HEK293 (cell line): ENCODE measurements at regions not wholly inside any gene's neighbourhood (a gene's known extent, or its start where the extent isn't known, plus 50 kb on each side); places are given as distances from the start of the nearest gene placed in this dataset.

ENCODE experiments used
- CTCF ChIA-PET: fragments of 350-600 bp; formaldehyde crosslinking; extraction: SDS; loops from one replicate; lab custom pipeline; 2021; ENCODE audit warnings: antibody characterized with exemption; lab: Yijun Ruan, JAX
- POLR2A ChIA-PET: fragments of 300-600 bp; formaldehyde crosslinking; extraction: SDS; loops from one replicate; lab custom pipeline; 2020; ENCODE audit warnings: antibody characterized with exemption, inconsistent platforms; lab: Yijun Ruan, JAX
- H3K27ac ChIP-seq: fragments of 200-500 bp; sonication (Bioruptor generic); 2 replicates; pipeline ENCODE4 v1.5.1; 2014; ENCODE audit warnings: low read depth, low read length, control low read depth, inconsistent platforms; ENCODE audit errors: extremely low read depth
- H3K36me3 ChIP-seq, 2 experiments: fragments of 200-500 bp in 1 of 2; sonication (Bioruptor generic) in 1 of 2; 1 replicate in 1 of 2; 2 replicates in 1 of 2; pipeline ENCODE4 v1.5.1; 2014 to 2017; ENCODE audit warnings: inconsistent platforms in 2 of 2, low read length in 2 of 2; ENCODE audit not compliant: control insufficient read depth in 2 of 2, insufficient read depth in 1 of 2
- H3K4me1 ChIP-seq: fragments of 200-500 bp; sonication (Bioruptor generic); 2 replicates; pipeline ENCODE4 v1.5.1; 2014; ENCODE audit warnings: mild to moderate bottlenecking, low read length, inconsistent platforms; ENCODE audit not compliant: control insufficient read depth, insufficient read depth
- H3K4me3 ChIP-seq: 2 replicates; pipeline ENCODE4 v1.5.1; 2011; ENCODE audit warnings: low read depth, mild to moderate bottlenecking, control low read depth, low read length, moderate library complexity
- H3K9me3 ChIP-seq: fragments of 200-500 bp; sonication (Bioruptor generic); 2 replicates; pipeline ENCODE4 v1.5.1; 2014; ENCODE audit warnings: low read depth, low read length, inconsistent platforms; ENCODE audit not compliant: control insufficient read depth, insufficient read depth
- GLIS2 ChIP-seq: fragments of 450-650 bp; formaldehyde crosslinking; IDR thresholded peaks from 2 replicates; pipeline ENCODE4 v1.5.1; 2016; ENCODE audit warnings: missing biosample characterization, missing genetic modification characterization
- IKZF3 ChIP-seq: fragments of 450-650 bp; IDR thresholded peaks from 2 replicates; pipeline ENCODE4 v1.5.0; 2018; ENCODE audit warnings: missing biosample characterization, mild to moderate bottlenecking, missing genetic modification characterization, moderate library complexity
- OSR2 ChIP-seq: fragments of 450-650 bp; formaldehyde crosslinking; IDR thresholded peaks from 2 replicates; pipeline ENCODE4 v1.5.1; 2016; ENCODE audit warnings: missing biosample characterization, missing genetic modification characterization
- WT1 ChIP-seq: fragments of 450-650 bp; formaldehyde crosslinking; IDR thresholded peaks from 2 replicates; pipeline ENCODE4 v1.5.1; 2016; ENCODE audit warnings: missing biosample characterization, missing genetic modification characterization
- ZBTB17 ChIP-seq: fragments of 450-650 bp; formaldehyde crosslinking; IDR thresholded peaks from 2 replicates; pipeline ENCODE4 v1.5.1; 2016; ENCODE audit warnings: missing biosample characterization, missing genetic modification characterization
- ZFP37 ChIP-seq: fragments of 450-650 bp; formaldehyde crosslinking; IDR thresholded peaks from 2 replicates; pipeline ENCODE4 v1.5.1; 2016; ENCODE audit warnings: missing biosample characterization, missing genetic modification characterization
- ZFP41 ChIP-seq: fragments of 450-650 bp; formaldehyde crosslinking; IDR thresholded peaks from 2 replicates; pipeline ENCODE4 v1.5.1; 2016; ENCODE audit warnings: missing biosample characterization, missing genetic modification characterization, borderline replicate concordance
- ZNF132 ChIP-seq: fragments of 450-650 bp; formaldehyde crosslinking; IDR thresholded peaks from 2 replicates; pipeline ENCODE4 v1.5.1; 2017; ENCODE audit warnings: missing biosample characterization, missing genetic modification characterization, borderline replicate concordance
- ZNF146 ChIP-seq: fragments of 450-650 bp; formaldehyde crosslinking; IDR thresholded peaks from 2 replicates; pipeline ENCODE4 v1.5.1; 2016; ENCODE audit warnings: missing biosample characterization, missing genetic modification characterization
- ZNF155 ChIP-seq: fragments of 450-650 bp; formaldehyde crosslinking; IDR thresholded peaks from 2 replicates; pipeline ENCODE4 v1.5.1; 2016; ENCODE audit warnings: missing biosample characterization, missing genetic modification characterization
- ZNF558 ChIP-seq: fragments of 450-650 bp; formaldehyde crosslinking; IDR thresholded peaks from 2 replicates; pipeline ENCODE4 v1.5.1; 2016; ENCODE audit warnings: missing biosample characterization, missing genetic modification characterization
- ZNF560 ChIP-seq: fragments of 450-650 bp; formaldehyde crosslinking; IDR thresholded peaks from 2 replicates; pipeline ENCODE4 v1.5.1; 2017; ENCODE audit warnings: missing biosample characterization, missing genetic modification characterization, borderline replicate concordance
- ZNF561 ChIP-seq: fragments of 450-650 bp; IDR thresholded peaks from 2 replicates; pipeline ENCODE4 v1.5.1; 2018; ENCODE audit warnings: missing biosample characterization, missing genetic modification characterization, borderline replicate concordance
- ZNF707 ChIP-seq: fragments of 450-650 bp; formaldehyde crosslinking; IDR thresholded peaks from 2 replicates; pipeline ENCODE4 v1.5.1; 2016; ENCODE audit warnings: missing biosample characterization, missing genetic modification characterization
- TF ChIP-seq, protein P1 (sequence below): fragments of 450-650 bp; formaldehyde crosslinking; conservative IDR thresholded peaks from 2 replicates; pipeline ENCODE4 v1.5.1; 2016; ENCODE audit warnings: low read depth, missing biosample characterization, missing genetic modification characterization
- TF ChIP-seq, protein P2 (sequence below): fragments of 450-650 bp; formaldehyde crosslinking; IDR thresholded peaks from 2 replicates; pipeline ENCODE4 v1.5.1; 2016; ENCODE audit warnings: missing biosample characterization, missing genetic modification characterization
- TF ChIP-seq, protein P3 (sequence below): fragments of 450-650 bp; formaldehyde crosslinking; IDR thresholded peaks from 2 replicates; pipeline ENCODE4 v1.5.1; 2017; ENCODE audit warnings: missing biosample characterization, missing genetic modification characterization
- TF ChIP-seq, protein P4 (sequence below): fragments of 450-650 bp; formaldehyde crosslinking; IDR thresholded peaks from 2 replicates; pipeline ENCODE4 v1.5.1; 2016; ENCODE audit warnings: missing biosample characterization, missing genetic modification characterization
- TF ChIP-seq, protein P5 (sequence below): fragments of 450-650 bp; formaldehyde crosslinking; IDR thresholded peaks from 2 replicates; pipeline ENCODE4 v1.5.1; 2016; ENCODE audit warnings: missing biosample characterization, missing genetic modification characterization
- TF ChIP-seq, protein P6 (sequence below): fragments of 450-650 bp; formaldehyde crosslinking; IDR thresholded peaks from 2 replicates; pipeline ENCODE4 v1.5.1; 2016; ENCODE audit warnings: missing biosample characterization, missing genetic modification characterization

DNA sequence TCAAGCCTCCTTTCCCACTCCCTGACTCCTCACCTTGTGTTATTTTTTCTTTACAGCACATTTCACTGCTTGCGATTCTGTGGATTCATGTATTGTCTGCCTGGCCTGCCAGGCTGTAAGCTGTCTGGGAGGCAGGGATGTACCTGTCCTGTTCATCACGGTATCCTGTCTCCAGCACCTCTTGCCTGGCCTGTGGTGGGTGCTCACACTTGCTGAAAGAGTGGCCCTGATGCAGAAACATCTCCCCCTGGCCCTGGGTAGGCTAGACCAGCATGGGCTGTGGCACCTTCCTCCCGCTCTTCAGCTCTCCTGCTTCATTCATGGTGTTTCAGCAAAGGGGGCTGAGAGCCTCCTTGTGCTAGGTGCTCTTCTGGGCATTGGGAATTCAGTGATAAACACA lies 60.1 kb upstream of the KCNG1 start (continued):
- TF ChIP-seq, protein P1, sequence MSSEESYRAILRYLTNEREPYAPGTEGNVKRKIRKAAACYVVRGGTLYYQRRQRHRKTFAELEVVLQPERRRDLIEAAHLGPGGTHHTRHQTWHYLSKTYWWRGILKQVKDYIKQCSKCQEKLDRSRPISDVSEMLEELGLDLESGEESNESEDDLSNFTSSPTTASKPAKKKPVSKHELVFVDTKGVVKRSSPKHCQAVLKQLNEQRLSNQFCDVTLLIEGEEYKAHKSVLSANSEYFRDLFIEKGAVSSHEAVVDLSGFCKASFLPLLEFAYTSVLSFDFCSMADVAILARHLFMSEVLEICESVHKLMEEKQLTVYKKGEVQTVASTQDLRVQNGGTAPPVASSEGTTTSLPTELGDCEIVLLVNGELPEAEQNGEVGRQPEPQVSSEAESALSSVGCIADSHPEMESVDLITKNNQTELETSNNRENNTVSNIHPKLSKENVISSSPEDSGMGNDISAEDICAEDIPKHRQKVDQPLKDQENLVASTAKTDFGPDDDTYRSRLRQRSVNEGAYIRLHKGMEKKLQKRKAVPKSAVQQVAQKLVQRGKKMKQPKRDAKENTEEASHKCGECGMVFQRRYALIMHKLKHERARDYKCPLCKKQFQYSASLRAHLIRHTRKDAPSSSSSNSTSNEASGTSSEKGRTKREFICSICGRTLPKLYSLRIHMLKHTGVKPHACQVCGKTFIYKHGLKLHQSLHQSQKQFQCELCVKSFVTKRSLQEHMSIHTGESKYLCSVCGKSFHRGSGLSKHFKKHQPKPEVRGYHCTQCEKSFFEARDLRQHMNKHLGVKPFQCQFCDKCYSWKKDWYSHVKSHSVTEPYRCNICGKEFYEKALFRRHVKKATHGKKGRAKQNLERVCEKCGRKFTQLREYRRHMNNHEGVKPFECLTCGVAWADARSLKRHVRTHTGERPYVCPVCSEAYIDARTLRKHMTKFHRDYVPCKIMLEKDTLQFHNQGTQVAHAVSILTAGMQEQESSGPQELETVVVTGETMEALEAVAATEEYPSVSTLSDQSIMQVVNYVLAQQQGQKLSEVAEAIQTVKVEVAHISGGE, result no peak
- TF ChIP-seq IKZF3 (tag by site-specific recombination) (no peak), ZFP37 (tag by site-specific recombination) (no peak), ZNF558 (no peak)

DNA sequence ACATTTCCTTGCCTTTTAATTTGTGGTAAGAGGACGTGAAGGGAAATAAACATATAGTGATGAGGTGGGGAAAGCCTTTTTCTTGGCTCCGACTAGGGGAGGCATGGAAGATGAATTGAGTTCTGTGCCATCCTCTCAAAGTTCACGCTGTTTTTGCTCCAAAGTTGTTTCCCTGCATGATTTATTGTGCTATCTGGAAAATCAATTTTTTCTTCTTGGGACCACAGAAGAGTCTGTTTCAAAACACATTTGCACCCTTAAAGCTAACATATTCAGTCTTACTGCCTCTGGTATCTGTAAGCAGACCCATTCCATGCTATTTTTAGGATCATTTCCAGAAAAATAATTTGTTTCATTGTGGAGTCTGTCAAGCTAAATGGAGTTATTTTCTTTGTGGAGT lies 57.6 kb upstream of the KCNG1 start:
- no peak overlapping the region for H3K4me3 ChIP-seq
- no peak for TF ChIP-seq ZBTB17 (tag by site-specific recombination)
- TF ChIP-seq, protein P2, sequence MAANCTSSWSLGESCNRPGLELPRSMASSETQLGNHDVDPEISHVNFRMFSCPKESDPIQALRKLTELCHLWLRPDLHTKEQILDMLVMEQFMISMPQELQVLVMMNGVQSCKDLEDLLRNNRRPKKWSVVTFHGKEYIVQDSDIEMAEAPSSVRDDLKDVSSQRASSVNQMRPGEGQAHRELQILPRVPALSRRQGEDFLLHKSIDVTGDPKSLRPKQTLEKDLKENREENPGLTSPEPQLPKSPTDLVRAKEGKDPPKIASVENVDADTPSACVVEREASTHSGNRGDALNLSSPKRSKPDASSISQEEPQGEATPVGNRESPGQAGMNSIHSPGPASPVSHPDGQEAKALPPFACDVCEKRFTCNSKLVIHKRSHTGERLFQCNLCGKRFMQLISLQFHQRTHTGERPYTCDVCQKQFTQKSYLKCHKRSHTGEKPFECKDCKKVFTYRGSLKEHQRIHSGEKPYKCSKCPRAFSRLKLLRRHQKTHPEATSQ, result no peak
- TF ChIP-seq, protein P3, sequence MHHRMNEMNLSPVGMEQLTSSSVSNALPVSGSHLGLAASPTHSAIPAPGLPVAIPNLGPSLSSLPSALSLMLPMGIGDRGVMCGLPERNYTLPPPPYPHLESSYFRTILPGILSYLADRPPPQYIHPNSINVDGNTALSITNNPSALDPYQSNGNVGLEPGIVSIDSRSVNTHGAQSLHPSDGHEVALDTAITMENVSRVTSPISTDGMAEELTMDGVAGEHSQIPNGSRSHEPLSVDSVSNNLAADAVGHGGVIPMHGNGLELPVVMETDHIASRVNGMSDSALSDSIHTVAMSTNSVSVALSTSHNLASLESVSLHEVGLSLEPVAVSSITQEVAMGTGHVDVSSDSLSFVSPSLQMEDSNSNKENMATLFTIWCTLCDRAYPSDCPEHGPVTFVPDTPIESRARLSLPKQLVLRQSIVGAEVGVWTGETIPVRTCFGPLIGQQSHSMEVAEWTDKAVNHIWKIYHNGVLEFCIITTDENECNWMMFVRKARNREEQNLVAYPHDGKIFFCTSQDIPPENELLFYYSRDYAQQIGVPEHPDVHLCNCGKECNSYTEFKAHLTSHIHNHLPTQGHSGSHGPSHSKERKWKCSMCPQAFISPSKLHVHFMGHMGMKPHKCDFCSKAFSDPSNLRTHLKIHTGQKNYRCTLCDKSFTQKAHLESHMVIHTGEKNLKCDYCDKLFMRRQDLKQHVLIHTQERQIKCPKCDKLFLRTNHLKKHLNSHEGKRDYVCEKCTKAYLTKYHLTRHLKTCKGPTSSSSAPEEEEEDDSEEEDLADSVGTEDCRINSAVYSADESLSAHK (tag by site-specific recombination), result no peak
- no peak for TF ChIP-seq GLIS2 (tag by site-specific recombination)
- TF ChIP-seq ZNF132 (tag by site-specific recombination), result no peak
- TF ChIP-seq ZNF155 (tag by site-specific recombination), result no peak
- no peak for TF ChIP-seq ZNF558
- TF ChIP-seq, protein P1, result no peak
- TF ChIP-seq, protein P4, sequence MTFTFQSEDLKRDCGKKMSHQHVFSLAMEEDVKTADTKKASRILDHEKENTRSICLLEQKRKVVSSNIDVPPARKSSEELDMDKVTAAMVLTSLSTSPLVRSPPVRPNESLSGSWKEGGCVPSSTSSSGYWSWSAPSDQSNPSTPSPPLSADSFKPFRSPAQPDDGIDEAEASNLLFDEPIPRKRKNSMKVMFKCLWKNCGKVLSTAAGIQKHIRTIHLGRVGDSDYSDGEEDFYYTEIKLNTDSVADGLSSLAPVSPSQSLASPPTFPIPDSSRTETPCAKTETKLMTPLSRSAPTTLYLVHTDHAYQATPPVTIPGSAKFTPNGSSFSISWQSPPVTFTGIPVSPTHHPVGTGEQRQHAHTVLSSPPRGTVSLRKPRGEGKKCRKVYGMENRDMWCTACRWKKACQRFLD (tag by site-specific recombination), result no peak
- no peak for TF ChIP-seq ZFP41 (tag by site-specific recombination)
- no peak for TF ChIP-seq ZNF560 (tag by site-specific recombination)
- TF ChIP-seq WT1 (tag by site-specific recombination), result no peak
- TF ChIP-seq, protein P5, sequence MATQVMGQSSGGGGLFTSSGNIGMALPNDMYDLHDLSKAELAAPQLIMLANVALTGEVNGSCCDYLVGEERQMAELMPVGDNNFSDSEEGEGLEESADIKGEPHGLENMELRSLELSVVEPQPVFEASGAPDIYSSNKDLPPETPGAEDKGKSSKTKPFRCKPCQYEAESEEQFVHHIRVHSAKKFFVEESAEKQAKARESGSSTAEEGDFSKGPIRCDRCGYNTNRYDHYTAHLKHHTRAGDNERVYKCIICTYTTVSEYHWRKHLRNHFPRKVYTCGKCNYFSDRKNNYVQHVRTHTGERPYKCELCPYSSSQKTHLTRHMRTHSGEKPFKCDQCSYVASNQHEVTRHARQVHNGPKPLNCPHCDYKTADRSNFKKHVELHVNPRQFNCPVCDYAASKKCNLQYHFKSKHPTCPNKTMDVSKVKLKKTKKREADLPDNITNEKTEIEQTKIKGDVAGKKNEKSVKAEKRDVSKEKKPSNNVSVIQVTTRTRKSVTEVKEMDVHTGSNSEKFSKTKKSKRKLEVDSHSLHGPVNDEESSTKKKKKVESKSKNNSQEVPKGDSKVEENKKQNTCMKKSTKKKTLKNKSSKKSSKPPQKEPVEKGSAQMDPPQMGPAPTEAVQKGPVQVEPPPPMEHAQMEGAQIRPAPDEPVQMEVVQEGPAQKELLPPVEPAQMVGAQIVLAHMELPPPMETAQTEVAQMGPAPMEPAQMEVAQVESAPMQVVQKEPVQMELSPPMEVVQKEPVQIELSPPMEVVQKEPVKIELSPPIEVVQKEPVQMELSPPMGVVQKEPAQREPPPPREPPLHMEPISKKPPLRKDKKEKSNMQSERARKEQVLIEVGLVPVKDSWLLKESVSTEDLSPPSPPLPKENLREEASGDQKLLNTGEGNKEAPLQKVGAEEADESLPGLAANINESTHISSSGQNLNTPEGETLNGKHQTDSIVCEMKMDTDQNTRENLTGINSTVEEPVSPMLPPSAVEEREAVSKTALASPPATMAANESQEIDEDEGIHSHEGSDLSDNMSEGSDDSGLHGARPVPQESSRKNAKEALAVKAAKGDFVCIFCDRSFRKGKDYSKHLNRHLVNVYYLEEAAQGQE, result no peak
- TF ChIP-seq ZNF146 (tag by site-specific recombination), result no peak
- no peak for TF ChIP-seq OSR2 (tag by site-specific recombination)
- no peak for TF ChIP-seq ZNF707
- no peak for TF ChIP-seq ZNF561 (tag by site-specific recombination)
- TF ChIP-seq, protein P6, sequence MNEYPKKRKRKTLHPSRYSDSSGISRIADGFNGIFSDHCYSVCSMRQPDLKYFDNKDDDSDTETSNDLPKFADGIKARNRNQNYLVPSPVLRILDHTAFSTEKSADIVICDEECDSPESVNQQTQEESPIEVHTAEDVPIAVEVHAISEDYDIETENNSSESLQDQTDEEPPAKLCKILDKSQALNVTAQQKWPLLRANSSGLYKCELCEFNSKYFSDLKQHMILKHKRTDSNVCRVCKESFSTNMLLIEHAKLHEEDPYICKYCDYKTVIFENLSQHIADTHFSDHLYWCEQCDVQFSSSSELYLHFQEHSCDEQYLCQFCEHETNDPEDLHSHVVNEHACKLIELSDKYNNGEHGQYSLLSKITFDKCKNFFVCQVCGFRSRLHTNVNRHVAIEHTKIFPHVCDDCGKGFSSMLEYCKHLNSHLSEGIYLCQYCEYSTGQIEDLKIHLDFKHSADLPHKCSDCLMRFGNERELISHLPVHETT, result no peak
- ChIA-PET POLR2A (no interaction called here), CTCF (interaction anchor here (0.6 kb wide), 2 partner anchors 89 to 1001 kb away, joined by 3 to 4 read pairs; no protein-coding TSS in a partner anchor)
- no peak overlapping the region for H3K27ac ChIP-seq
- H3K9me3 ChIP-seq, result no peaks in the 10 kb centered on the region
- H3K4me1 ChIP-seq, result no peaks in the 10 kb centered on the region
- no peaks in the 10 kb centered on the region for H3K36me3 ChIP-seq
